H9 (cell line): ENCODE measurements at regions not wholly inside any gene's neighbourhood (a gene's known extent, or its start where the extent isn't known, plus 50 kb on each side); places are given as distances from the start of the nearest gene placed in this dataset.

Experiments used
- DNase-seq: peaks from one replicate; pipeline ENCODE4 v3.0.0-alpha.2; 2017
- H2AFZ ChIP-seq: one replicate; pipeline ENCODE4 v1.6.1; 2013; ENCODE audit warnings: mild to moderate bottlenecking, low read length, control low read depth, moderate library complexity
- H2AK5ac ChIP-seq: 2 replicates; pipeline ENCODE4 v1.6.1; 2013; ENCODE audit warnings: low read length, control low read depth, mixed read lengths; ENCODE audit not compliant: insufficient read length
- H2BK120ac ChIP-seq: one replicate; pipeline ENCODE4 v1.6.1; 2013; ENCODE audit warnings: low read depth, mild to moderate bottlenecking, low read length, control low read depth, inconsistent platforms; ENCODE audit not compliant: poor library complexity, severe bottlenecking
- H2BK12ac ChIP-seq: 2 replicates; pipeline ENCODE4 v1.6.1; 2013; ENCODE audit warnings: low read length, control low read depth, mixed read lengths, low read depth; ENCODE audit not compliant: insufficient read length
- H2BK15ac ChIP-seq: 2 replicates; pipeline ENCODE4 v1.6.1; 2013; ENCODE audit warnings: low read depth, low read length, control low read depth
- H2BK20ac ChIP-seq: one replicate; pipeline ENCODE4 v1.6.1; 2013; ENCODE audit warnings: low read depth, mild to moderate bottlenecking, low read length, control low read depth, inconsistent platforms; ENCODE audit not compliant: poor library complexity, severe bottlenecking
- H2BK5ac ChIP-seq: 2 replicates; pipeline ENCODE4 v1.6.1; 2013; ENCODE audit warnings: low read length, control low read depth, mixed read lengths; ENCODE audit not compliant: insufficient read length
- H3K14ac ChIP-seq: 2 replicates; pipeline ENCODE4 v1.6.1; 2013; ENCODE audit warnings: low read length, control low read depth; ENCODE audit not compliant: insufficient read depth
- H3K18ac ChIP-seq: 2 replicates; pipeline ENCODE4 v1.6.1; 2013; ENCODE audit warnings: low read depth, mild to moderate bottlenecking, mixed read lengths, low read length, control low read depth; ENCODE audit not compliant: insufficient read length
- H3K23ac ChIP-seq: 2 replicates; pipeline ENCODE4 v1.6.1; 2013; ENCODE audit warnings: low read length, control low read depth, mixed read lengths, low read depth; ENCODE audit not compliant: insufficient read length
- H3K23me2 ChIP-seq: 2 replicates; pipeline ENCODE4 v1.6.1; 2013; ENCODE audit warnings: low read depth, mild to moderate bottlenecking, mixed read lengths, low read length, control low read depth; ENCODE audit not compliant: insufficient read length, poor library complexity, severe bottlenecking
- H3K27ac ChIP-seq: 2 replicates; pipeline ENCODE4 v1.5.1; 2013; ENCODE audit warnings: low read length, control low read depth, mixed read lengths, low read depth; ENCODE audit not compliant: insufficient read length
- H3K27me3 ChIP-seq: 2 replicates; pipeline ENCODE4 v1.6.1; 2013; ENCODE audit warnings: low read length, control low read depth, inconsistent platforms; ENCODE audit not compliant: insufficient read depth
- H3K4ac ChIP-seq: 2 replicates; pipeline ENCODE4 v1.6.1; 2013; ENCODE audit warnings: low read depth, mild to moderate bottlenecking, control low read depth, inconsistent platforms, low read length, moderate library complexity
- H3K4me1 ChIP-seq: 2 replicates; pipeline ENCODE4 v1.6.1; 2013; ENCODE audit warnings: low read length, control low read depth, inconsistent platforms; ENCODE audit not compliant: insufficient read depth
- H3K4me2 ChIP-seq: 2 replicates; pipeline ENCODE4 v1.6.1; 2013; ENCODE audit warnings: low read length, control low read depth, mixed read lengths; ENCODE audit not compliant: insufficient read length, insufficient read depth
- H3K56ac ChIP-seq: 2 replicates; pipeline ENCODE4 v1.6.1; 2013; ENCODE audit warnings: low read depth, mild to moderate bottlenecking, mixed read lengths, low read length, control low read depth; ENCODE audit not compliant: insufficient read length
- H3K79me1 ChIP-seq: 2 replicates; pipeline ENCODE4 v1.6.1; 2013; ENCODE audit warnings: low read depth, mild to moderate bottlenecking, moderate library complexity, low read length, control low read depth, inconsistent platforms; ENCODE audit not compliant: insufficient read depth, poor library complexity, severe bottlenecking
- H3K79me2 ChIP-seq: 2 replicates; pipeline ENCODE4 v1.6.1; 2013; ENCODE audit warnings: low read length, control low read depth, inconsistent platforms; ENCODE audit not compliant: insufficient read depth
- H3K9ac ChIP-seq: 2 replicates; pipeline ENCODE4 v1.6.1; 2013; ENCODE audit warnings: low read length, control low read depth, mixed read lengths; ENCODE audit not compliant: insufficient read length; ENCODE audit errors: extremely low read depth
- H3K9me3 ChIP-seq: one replicate; pipeline ENCODE4 v1.6.1; 2013; ENCODE audit warnings: low read depth, low read length, inconsistent platforms; ENCODE audit not compliant: control insufficient read depth
- H3T11ph ChIP-seq: one replicate; pipeline ENCODE4 v1.6.1; 2013; ENCODE audit warnings: mild to moderate bottlenecking, low read length, control low read depth, inconsistent platforms
- H4K20me1 ChIP-seq: one replicate; pipeline ENCODE4 v1.6.1; 2013; ENCODE audit not compliant: control insufficient read depth, insufficient read length, insufficient read depth
- H4K5ac ChIP-seq: 2 replicates; pipeline ENCODE4 v1.6.1; 2013; ENCODE audit warnings: low read depth, mild to moderate bottlenecking, mixed read lengths, low read length, control low read depth; ENCODE audit not compliant: insufficient read length
- H4K8ac ChIP-seq: replicated peaks from 2 replicates; pipeline ENCODE4 v1.6.1; 2013; ENCODE audit warnings: low read length, control low read depth, mixed read lengths, low read depth; ENCODE audit not compliant: insufficient read length
- H4K91ac ChIP-seq: 2 replicates; pipeline ENCODE4 v1.6.1; 2013; ENCODE audit warnings: low read depth, mild to moderate bottlenecking, moderate library complexity, mixed read lengths, low read length, control low read depth; ENCODE audit not compliant: insufficient read length
- H3K27ac Mint-ChIP-seq, 3 experiments: 2 replicates in 2 of 3; 3 replicates in 1 of 3; pipeline ENCODE4 v1.8.0; 2020 to 2021; ENCODE audit warnings: mixed read lengths in 3 of 3, mild to moderate bottlenecking in 1 of 3, moderate library complexity in 1 of 3
- H3K27me3 Mint-ChIP-seq: 2 replicates; pipeline ENCODE4 v1.8.0; 2021; ENCODE audit warnings: low read depth, mild to moderate bottlenecking, moderate library complexity, mixed read lengths
- H3K36me3 Mint-ChIP-seq, 3 experiments: 2 replicates in 2 of 3; 3 replicates in 1 of 3; pipeline ENCODE4 v1.8.0; 2020 to 2021; ENCODE audit warnings: low read depth in 3 of 3, mixed read lengths in 3 of 3; ENCODE audit not compliant: insufficient read depth in 1 of 3
- H3K4me1 Mint-ChIP-seq, 2 experiments: 2 replicates each; pipeline ENCODE4 v1.8.0; 2020; ENCODE audit warnings: mixed read lengths in 2 of 2
- H3K4me3 Mint-ChIP-seq, 2 experiments: 2 replicates in 1 of 2; 3 replicates in 1 of 2; pipeline ENCODE4 v1.8.0; 2020 to 2021; ENCODE audit warnings: mild to moderate bottlenecking in 2 of 2, mixed read lengths in 2 of 2, moderate library complexity in 1 of 2
- H3K9me3 Mint-ChIP-seq, 2 experiments: 2 replicates in 1 of 2; 3 replicates in 1 of 2; pipeline ENCODE4 v1.8.0; 2020; ENCODE audit warnings: mild to moderate bottlenecking in 2 of 2, mixed read lengths in 2 of 2, moderate library complexity in 1 of 2
- WGBS: extraction: QIAGEN DNeasy Blood & Tissue Kit; methylation state at CpG from one replicate; pipeline ENCODE4 v1.1.7; 2013; ENCODE audit warnings: missing lambda C conversion rate, low lambda C conversion rate, mixed read lengths; ENCODE audit not compliant: insufficient read length; ENCODE audit errors: extremely low coverage; 5-methylcytosine and 5-hydroxymethylcytosine counted together
- TF ChIP-seq, protein P1 (sequence below): fragments of 200-600 bp; sonication (generic); conservative IDR thresholded peaks from 3 replicates; pipeline ENCODE4 v1.8.0; 2021; ENCODE audit warnings: antibody characterized with exemption, mild to moderate bottlenecking

DNA sequence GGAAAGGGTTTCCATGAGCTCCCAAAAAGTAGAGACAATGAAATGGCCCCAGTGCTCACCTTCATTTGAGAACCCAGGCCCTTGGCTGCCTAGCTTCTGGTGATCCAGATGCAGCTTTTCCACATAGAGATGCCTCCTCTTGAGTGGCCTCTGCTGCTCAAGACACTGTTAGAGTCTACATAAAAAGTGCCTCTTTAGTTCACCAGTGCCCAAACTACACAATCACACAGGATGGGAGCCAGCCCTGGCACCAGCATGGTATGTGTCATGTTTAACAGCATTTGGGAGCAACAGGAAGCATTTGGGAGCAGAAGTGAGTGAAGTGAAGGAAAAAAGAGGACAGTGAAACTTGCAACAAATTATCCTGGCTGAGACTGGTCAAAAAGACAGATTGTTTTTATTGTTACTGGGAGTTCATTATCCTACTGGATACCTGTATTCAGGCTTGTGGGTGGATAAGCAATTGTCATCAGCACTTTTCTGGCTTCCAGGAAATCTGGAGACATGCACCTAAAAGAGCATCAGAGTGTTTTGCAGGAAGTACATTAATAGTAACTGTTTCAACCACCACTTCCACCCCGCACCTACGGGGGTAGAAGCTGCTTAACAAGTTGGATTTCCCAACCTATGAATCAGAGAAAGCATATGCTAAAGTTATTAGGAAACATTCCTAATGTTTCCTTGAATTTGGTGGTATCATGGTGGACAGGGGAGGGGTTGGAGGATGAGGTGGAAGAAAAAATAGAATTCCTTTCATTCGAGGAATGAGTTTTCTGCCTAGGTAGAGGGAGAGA is 416.2 kb downstream of the IGSF11 start:
- H3K9me3 ChIP-seq, result no peaks in the 10 kb centered on the region

More for the DNA sequence above, 416.2 kb downstream of the IGSF11 start:
- H3K4me1 Mint-ChIP-seq, result peaks cover 0 to 5% of the 10 kb centered on the region in 2 experiments; a peak in 1 of 4 replicates
- Histone ChIP-seq H4K5ac (no peak overlapping the region), H4K91ac (no peak overlapping the region), H4K8ac (no peak overlapping the region), H4K20me1 (no peaks in the 10 kb centered on the region), H3K56ac (no peak overlapping the region), H2AK5ac (no peak overlapping the region), H3K23me2 (no peaks in the 10 kb centered on the region), H2BK15ac (no peak overlapping the region), H3K4me1 (no peaks in the 10 kb centered on the region), H3K4ac (no peak overlapping the region), H3K18ac (no peak overlapping the region), H2BK120ac (no peak overlapping the region), H3K27me3 (no peaks in the 10 kb centered on the region), H2AFZ (no peak overlapping the region), H3K9ac (no peak overlapping the region), H2BK12ac (no peak overlapping the region), H2BK5ac (no peak overlapping the region), H3K79me1 (no peaks in the 10 kb centered on the region), H3K79me2 (no peaks in the 10 kb centered on the region), H3K14ac (no peak overlapping the region), H3K27ac (no peak overlapping the region), H3K23ac (no peak overlapping the region), H3K4me2 (no peak overlapping the region), H3T11ph (no peak overlapping the region), H2BK20ac (no peak overlapping the region)
- no peaks in the 10 kb centered on the region for H3K9me3 Mint-ChIP-seq
- no peak overlapping the region for H3K4me3 Mint-ChIP-seq
- no peak for DNase-seq
- no CpG with 5 or more reads among the region's 3 CpGs for WGBS
- TF ChIP-seq, protein P1, sequence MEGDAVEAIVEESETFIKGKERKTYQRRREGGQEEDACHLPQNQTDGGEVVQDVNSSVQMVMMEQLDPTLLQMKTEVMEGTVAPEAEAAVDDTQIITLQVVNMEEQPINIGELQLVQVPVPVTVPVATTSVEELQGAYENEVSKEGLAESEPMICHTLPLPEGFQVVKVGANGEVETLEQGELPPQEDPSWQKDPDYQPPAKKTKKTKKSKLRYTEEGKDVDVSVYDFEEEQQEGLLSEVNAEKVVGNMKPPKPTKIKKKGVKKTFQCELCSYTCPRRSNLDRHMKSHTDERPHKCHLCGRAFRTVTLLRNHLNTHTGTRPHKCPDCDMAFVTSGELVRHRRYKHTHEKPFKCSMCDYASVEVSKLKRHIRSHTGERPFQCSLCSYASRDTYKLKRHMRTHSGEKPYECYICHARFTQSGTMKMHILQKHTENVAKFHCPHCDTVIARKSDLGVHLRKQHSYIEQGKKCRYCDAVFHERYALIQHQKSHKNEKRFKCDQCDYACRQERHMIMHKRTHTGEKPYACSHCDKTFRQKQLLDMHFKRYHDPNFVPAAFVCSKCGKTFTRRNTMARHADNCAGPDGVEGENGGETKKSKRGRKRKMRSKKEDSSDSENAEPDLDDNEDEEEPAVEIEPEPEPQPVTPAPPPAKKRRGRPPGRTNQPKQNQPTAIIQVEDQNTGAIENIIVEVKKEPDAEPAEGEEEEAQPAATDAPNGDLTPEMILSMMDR, result no peak
- no peak overlapping the region for H3K27ac Mint-ChIP-seq
- H3K27me3 Mint-ChIP-seq, result no peaks in the 10 kb centered on the region
- no peaks in the 10 kb centered on the region for H3K36me3 Mint-ChIP-seq
